SK-N-SH treated with all-trans-retinoic acid at 6 μM for 48 hours (cell line): ENCODE measurements at regions not wholly inside any gene's neighbourhood (a gene's known extent, or its start where the extent isn't known, plus 50 kb on each side); places are given as distances from the start of the nearest gene placed in this dataset.

Experiments used
- PATZ1 ChIP-seq: fragments of 250-450 bp; sonication (Bioruptor Pico); IDR thresholded peaks from 2 replicates; pipeline ENCODE4 v1.8.0; 2020; ENCODE audit warnings: mild to moderate bottlenecking, moderate library complexity, borderline replicate concordance
- SNAI2 ChIP-seq: fragments of 250-450 bp; sonication (Bioruptor Pico); IDR thresholded peaks from 2 replicates; pipeline ENCODE4 v1.5.0; 2020; ENCODE audit warnings: mild to moderate bottlenecking, moderate library complexity
- ZFP30 ChIP-seq: fragments of 450-650 bp; formaldehyde crosslinking; IDR thresholded peaks from 2 replicates; pipeline ENCODE4 v1.5.0; 2022; ENCODE audit warnings: mild to moderate bottlenecking, moderate library complexity

GRCh38 chr18:40037356-40037755 is 1917.7 kb upstream of the PIK3C3 start:
- TF ChIP-seq SNAI2 (CRISPR knock-in tag), result no peak
- TF ChIP-seq PATZ1 (CRISPR knock-in tag), result no peak
- no peak for TF ChIP-seq ZFP30
